Hepatocyte (in vitro differentiated cells): ENCODE measurements at regions not wholly inside any gene's neighbourhood (a gene's known extent, or its start where the extent isn't known, plus 50 kb on each side); places are given as distances from the start of the nearest gene placed in this dataset.

Source experiments
- DNase-seq: peaks from one replicate; pipeline ENCODE4 v3.0.0-alpha.2; 2016; ENCODE audit warnings: low spot score
- H2AFZ ChIP-seq: fragments of 200-600 bp; sonication (generic); 2 replicates; pipeline ENCODE4 v1.6.0; 2016; ENCODE audit warnings: antibody characterized with exemption, mild to moderate bottlenecking
- H3K27ac ChIP-seq: fragments of 200-600 bp; sonication (generic); 2 replicates; pipeline ENCODE4 v1.5.1; 2016; ENCODE audit warnings: mild to moderate bottlenecking
- H3K27me3 ChIP-seq: fragments of 200-600 bp; sonication (generic); 2 replicates; pipeline ENCODE4 v1.6.1; 2016
- H3K36me3 ChIP-seq: fragments of 200-600 bp; sonication (generic); replicated peaks from 2 replicates; pipeline ENCODE4 v1.5.1; 2016; ENCODE audit warnings: low read depth; ENCODE audit not compliant: insufficient read depth
- H3K4me1 ChIP-seq: fragments of 200-600 bp; sonication (generic); 2 replicates; pipeline ENCODE4 v1.5.1; 2016; ENCODE audit warnings: mild to moderate bottlenecking, moderate library complexity; ENCODE audit not compliant: insufficient read depth
- H3K4me2 ChIP-seq: fragments of 200-600 bp; sonication (generic); 2 replicates; pipeline ENCODE4 v1.6.0; 2016
- H3K4me3 ChIP-seq: fragments of 200-600 bp; sonication (generic); 2 replicates; pipeline ENCODE4 v1.5.1; 2016; ENCODE audit warnings: mild to moderate bottlenecking
- H3K79me2 ChIP-seq: fragments of 200-600 bp; sonication (generic); 2 replicates; pipeline ENCODE4 v1.6.0; 2017; ENCODE audit warnings: mild to moderate bottlenecking
- H3K9me2 ChIP-seq: fragments of 200-600 bp; sonication (generic); replicated peaks from 2 replicates; pipeline ENCODE4 v1.6.0; 2017; ENCODE audit warnings: mild to moderate bottlenecking; ENCODE audit not compliant: insufficient read depth
- H3K9me3 ChIP-seq: fragments of 200-600 bp; sonication (generic); 2 replicates; pipeline ENCODE4 v1.5.1; 2016; ENCODE audit warnings: low read depth, mild to moderate bottlenecking
- H4K20me1 ChIP-seq: fragments of 200-600 bp; sonication (generic); 2 replicates; pipeline ENCODE4 v1.6.0; 2016; ENCODE audit warnings: mild to moderate bottlenecking; ENCODE audit not compliant: insufficient read depth, poor library complexity, severe bottlenecking
- CTCF ChIP-seq: fragments of 200-600 bp; sonication (generic); IDR thresholded peaks from 2 replicates; pipeline ENCODE4 v1.5.1; 2016; ENCODE audit warnings: antibody characterized with exemption, mild to moderate bottlenecking; ENCODE audit not compliant: poor library complexity
- EZH2 ChIP-seq: fragments of 200-600 bp; sonication (generic); IDR thresholded peaks from 2 replicates; pipeline ENCODE4 v1.6.1; 2016; ENCODE audit warnings: antibody characterized with exemption, mild to moderate bottlenecking, borderline replicate concordance
- EZH2phosphoT487 ChIP-seq: fragments of 200-600 bp; sonication (generic); IDR thresholded peaks from one replicate; pipeline ENCODE4 v1.6.1; 2018; ENCODE audit warnings: antibody characterized with exemption, mild to moderate bottlenecking, low read depth, moderate library complexity; ENCODE audit not compliant: unreplicated experiment, severe bottlenecking
- WGBS: methylation state at CpG from one replicate; pipeline ENCODE4 v1.1.6; 2016; ENCODE audit warnings: low lambda C conversion rate; ENCODE audit errors: missing lambda C conversion rate; 5-methylcytosine and 5-hydroxymethylcytosine counted together

- no peak for TF ChIP-seq EZH2
- TF ChIP-seq EZH2phosphoT487: no peak
- TF ChIP-seq CTCF: no peak
- DNase-seq: no peak
These were observed 204.8 kb upstream of the VCX start for GRCh38 chrX:7638078-7638710.

GRCh38 chrX:7637066-7637465 lies 205.9 kb upstream of the VCX start:
- Histone ChIP-seq H3K9me3 (no peaks in the 10 kb centered on the region), H3K4me3 (no peak overlapping the region), H2AFZ (no peak overlapping the region), H3K4me2 (no peak overlapping the region), H3K4me1 (no peaks in the 10 kb centered on the region), H3K27ac (no peak overlapping the region), H3K36me3 (no peaks in the 10 kb centered on the region), H3K9me2 (no peaks in the 10 kb centered on the region), H4K20me1 (no peaks in the 10 kb centered on the region), H3K79me2 (no peaks in the 10 kb centered on the region), H3K27me3 (no peaks in the 10 kb centered on the region)
- TF ChIP-seq EZH2 (no peak), CTCF (no peak), EZH2phosphoT487 (no peak)
- WGBS: 58% methylated on average over 3 of the region's 3 CpGs
- DNase-seq: no peak

More at GRCh38 chrX:7638078-7638710, 204.8 kb upstream of the VCX start:
- no peaks in the 10 kb centered on the region for H3K27me3 ChIP-seq
- H4K20me1 ChIP-seq: no peaks in the 10 kb centered on the region
- H2AFZ ChIP-seq: no peak overlapping the region
- no peak overlapping the region for H3K4me3 ChIP-seq
- H3K27ac ChIP-seq: no peak overlapping the region
- H3K9me2 ChIP-seq: no peaks in the 10 kb centered on the region
- no peaks in the 10 kb centered on the region for H3K9me3 ChIP-seq
- H3K4me2 ChIP-seq: no peak overlapping the region
- H3K36me3 ChIP-seq: no peaks in the 10 kb centered on the region
- WGBS: 82% methylated on average over 7 of the region's 7 CpGs
- no peaks in the 10 kb centered on the region for H3K4me1 ChIP-seq
- H3K79me2 ChIP-seq: no peaks in the 10 kb centered on the region

GRCh38 chrX:7635604-7636003 lies 207.4 kb upstream of the VCX start:
- no peaks in the 10 kb centered on the region for H3K79me2 ChIP-seq
- DNase-seq: no peak
- no peak overlapping the region for H2AFZ ChIP-seq
- H3K4me1 ChIP-seq: no peaks in the 10 kb centered on the region
- no peaks in the 10 kb centered on the region for H4K20me1 ChIP-seq
- no peaks in the 10 kb centered on the region for H3K9me3 ChIP-seq
- no peaks in the 10 kb centered on the region for H3K27me3 ChIP-seq
- H3K4me2 ChIP-seq: no peak overlapping the region
- WGBS: 65% methylated on average over 3 of the region's 3 CpGs
- no peaks in the 10 kb centered on the region for H3K9me2 ChIP-seq
- H3K36me3 ChIP-seq: no peaks in the 10 kb centered on the region
- no peak overlapping the region for H3K4me3 ChIP-seq
- no peak for TF ChIP-seq EZH2phosphoT487
- TF ChIP-seq CTCF: no peak
- TF ChIP-seq EZH2: no peak
- no peak overlapping the region for H3K27ac ChIP-seq

GRCh38 chrX:7620560-7620959 lies 222.4 kb upstream of the VCX start:
- H3K27ac ChIP-seq: no peak overlapping the region
- H4K20me1 ChIP-seq: no peaks in the 10 kb centered on the region
- no peaks in the 10 kb centered on the region for H3K4me1 ChIP-seq
- no peak overlapping the region for H3K4me2 ChIP-seq
- no peaks in the 10 kb centered on the region for H3K9me2 ChIP-seq
- no peak overlapping the region for H3K4me3 ChIP-seq
- no peak for DNase-seq
- no peak for TF ChIP-seq EZH2phosphoT487
- no peak for TF ChIP-seq CTCF
- TF ChIP-seq EZH2: no peak
- H3K9me3 ChIP-seq: no peaks in the 10 kb centered on the region
- no peaks in the 10 kb centered on the region for H3K36me3 ChIP-seq
- no peaks in the 10 kb centered on the region for H3K27me3 ChIP-seq
- H2AFZ ChIP-seq: no peak overlapping the region
- H3K79me2 ChIP-seq: no peaks in the 10 kb centered on the region
- 60% methylated on average over 3 of the region's 3 CpGs for WGBS
